Testis (tissue), 2 donors: ENCODE measurements at regions not wholly inside any gene's neighbourhood (a gene's known extent, or its start where the extent isn't known, plus 50 kb on each side); places are given as distances from the start of the nearest gene placed in this dataset.
A peak's percentile ranks its signal among the peaks of the same experiment; 100 is the strongest.

ENCODE experiments used
- DNase-seq: peaks from one replicate; pipeline ENCODE4 v3.0.0-alpha.2; 2019
- H3K27ac ChIP-seq, 2 donors: fragments of 200-600 bp; sonication (generic); one replicate each; pipeline ENCODE4 v1.5.1; 2019
- H3K27me3 ChIP-seq: fragments of 200-600 bp; sonication (generic); one replicate; pipeline ENCODE4 v1.5.1; 2019
- H3K36me3 ChIP-seq: fragments of 200-600 bp; sonication (generic); one replicate; pipeline ENCODE4 v1.5.1; 2017; ENCODE audit warnings: low read depth; ENCODE audit errors: missing control alignments
- H3K4me1 ChIP-seq: fragments of 200-600 bp; sonication (generic); one replicate; pipeline ENCODE4 v1.5.1; 2019
- H3K4me3 ChIP-seq, 2 donors: fragments of 200-600 bp; sonication (generic); one replicate each; pipeline ENCODE4 v1.5.1; 2017 to 2019
- H3K9me3 ChIP-seq: fragments of 200-600 bp; sonication (generic); one replicate; pipeline ENCODE4 v1.5.1; 2017
- POLR2A ChIP-seq: fragments of 450-650 bp; IDR thresholded peaks from one replicate; pipeline ENCODE4 v1.6.1; 2017; ENCODE audit warnings: antibody characterized with exemption, mild to moderate bottlenecking, moderate library complexity
- WGBS, 2 donors: methylation state at CpG; one replicate each; pipeline ENCODE4 v1.1.5; 2018; 5-methylcytosine and 5-hydroxymethylcytosine counted together
- intact Hi-C: fragments of 100-400 bp; cut with DNase I; formaldehyde crosslinking; loops from one replicate; pipeline ENCODE4 v1.15.1; 2023; ENCODE audit warnings: low total_unique reads
- TF ChIP-seq, protein P1 (sequence below), 3 experiments: fragments of 450-650 bp in 2 of 3; fragments of 200-600 bp in 1 of 3; sonication (generic) in 1 of 3; IDR thresholded peaks; one replicate each; pipeline ENCODE4 v1.5.1; 2016 to 2019; ENCODE audit warnings: antibody characterized with exemption in 3 of 3, mild to moderate bottlenecking in 2 of 3, moderate library complexity in 1 of 3

DNA sequence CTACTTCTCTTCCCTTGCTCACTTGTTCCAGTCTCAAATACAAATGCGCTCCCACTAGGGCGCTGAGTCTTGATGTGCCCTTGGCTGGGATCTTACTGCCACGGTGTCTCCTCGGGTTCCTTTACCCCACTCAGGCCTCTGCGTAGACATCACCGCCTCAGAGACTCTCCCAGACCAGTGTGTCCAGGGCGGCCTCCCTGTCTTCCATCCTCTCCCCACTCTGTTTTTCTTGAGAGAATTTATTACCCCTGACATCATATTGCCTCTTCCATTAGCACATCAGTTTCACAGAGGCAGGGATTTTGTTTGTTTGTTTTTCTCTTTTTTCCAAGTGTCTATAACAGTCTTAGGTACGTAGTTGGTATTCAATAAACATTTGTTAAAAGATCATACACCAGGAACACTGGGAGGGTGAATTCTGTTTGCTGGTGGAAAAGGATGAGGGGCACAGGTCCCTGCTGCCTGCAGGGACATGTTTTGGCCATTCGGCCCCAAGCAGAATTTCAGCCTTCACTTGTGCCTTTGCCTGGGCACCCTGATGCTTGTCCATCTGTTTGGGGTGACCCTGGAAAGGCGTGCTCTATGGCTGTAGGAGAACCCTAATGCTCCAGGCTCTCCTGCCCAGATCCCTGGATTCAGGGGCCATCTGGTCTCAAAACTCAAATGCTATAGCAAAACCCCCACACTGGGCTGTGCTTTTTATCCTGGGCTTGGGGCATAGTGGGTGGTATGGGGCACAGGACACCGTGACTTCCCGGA lies 55.0 kb downstream of the RPL37A start:
- Histone ChIP-seq H3K36me3 (no peaks in the 10 kb centered on the region), H3K27me3 (no peaks in the 10 kb centered on the region), H3K4me1 (peaks cover 12% of the 10 kb centered on the region), H3K4me3 (no peak overlapping the region), H3K27ac (no peak overlapping the region), H3K9me3 (no peaks in the 10 kb centered on the region)
- no peak for DNase-seq
- whole genome bisulfite sequencing, 2 donors, result 97 to 98% methylated on average over 12 of the region's 12 CpGs
- no peak for TF ChIP-seq POLR2A
- TF ChIP-seq, protein P1, sequence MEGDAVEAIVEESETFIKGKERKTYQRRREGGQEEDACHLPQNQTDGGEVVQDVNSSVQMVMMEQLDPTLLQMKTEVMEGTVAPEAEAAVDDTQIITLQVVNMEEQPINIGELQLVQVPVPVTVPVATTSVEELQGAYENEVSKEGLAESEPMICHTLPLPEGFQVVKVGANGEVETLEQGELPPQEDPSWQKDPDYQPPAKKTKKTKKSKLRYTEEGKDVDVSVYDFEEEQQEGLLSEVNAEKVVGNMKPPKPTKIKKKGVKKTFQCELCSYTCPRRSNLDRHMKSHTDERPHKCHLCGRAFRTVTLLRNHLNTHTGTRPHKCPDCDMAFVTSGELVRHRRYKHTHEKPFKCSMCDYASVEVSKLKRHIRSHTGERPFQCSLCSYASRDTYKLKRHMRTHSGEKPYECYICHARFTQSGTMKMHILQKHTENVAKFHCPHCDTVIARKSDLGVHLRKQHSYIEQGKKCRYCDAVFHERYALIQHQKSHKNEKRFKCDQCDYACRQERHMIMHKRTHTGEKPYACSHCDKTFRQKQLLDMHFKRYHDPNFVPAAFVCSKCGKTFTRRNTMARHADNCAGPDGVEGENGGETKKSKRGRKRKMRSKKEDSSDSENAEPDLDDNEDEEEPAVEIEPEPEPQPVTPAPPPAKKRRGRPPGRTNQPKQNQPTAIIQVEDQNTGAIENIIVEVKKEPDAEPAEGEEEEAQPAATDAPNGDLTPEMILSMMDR (IDR thresholded peaks at IDR 0.05), result no peak
- intact Hi-C loops, result no loop called here

DNA sequence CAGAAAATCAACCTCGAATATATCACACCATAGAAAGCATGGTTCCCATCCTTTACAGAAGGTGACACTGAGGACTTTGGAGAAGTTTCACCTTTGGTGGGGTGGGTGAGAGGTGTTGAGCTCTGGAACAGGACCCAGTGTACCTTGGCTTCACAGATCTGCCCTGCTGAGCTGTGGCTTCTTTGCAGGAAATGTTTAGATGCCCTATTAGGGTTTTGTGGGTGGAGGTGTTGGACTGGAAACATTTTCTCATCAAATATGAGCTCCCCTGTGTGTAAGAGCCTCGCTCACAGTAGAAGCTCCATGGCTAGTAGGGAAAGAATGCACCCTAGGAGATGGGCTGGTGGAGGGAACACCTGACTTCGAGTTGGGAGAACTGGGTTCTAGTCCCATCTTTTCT lies 55.6 kb downstream of the RPL37A start:
- peaks cover 8% of the 10 kb centered on the region for H3K4me1 ChIP-seq
- no peak for DNase-seq
- intact Hi-C loops, result no loop called here
- no peak overlapping the region for H3K27ac ChIP-seq
- no peak overlapping the region for H3K4me3 ChIP-seq
- H3K36me3 ChIP-seq, result no peaks in the 10 kb centered on the region
- TF ChIP-seq POLR2A, result no peak
- TF ChIP-seq, protein P1 (IDR thresholded peaks at IDR 0.05), result no peak
- no peaks in the 10 kb centered on the region for H3K9me3 ChIP-seq
- no peaks in the 10 kb centered on the region for H3K27me3 ChIP-seq
- 94 to 97% methylated on average over 3 of the region's 3 CpGs for WGBS, 2 donors

DNA sequence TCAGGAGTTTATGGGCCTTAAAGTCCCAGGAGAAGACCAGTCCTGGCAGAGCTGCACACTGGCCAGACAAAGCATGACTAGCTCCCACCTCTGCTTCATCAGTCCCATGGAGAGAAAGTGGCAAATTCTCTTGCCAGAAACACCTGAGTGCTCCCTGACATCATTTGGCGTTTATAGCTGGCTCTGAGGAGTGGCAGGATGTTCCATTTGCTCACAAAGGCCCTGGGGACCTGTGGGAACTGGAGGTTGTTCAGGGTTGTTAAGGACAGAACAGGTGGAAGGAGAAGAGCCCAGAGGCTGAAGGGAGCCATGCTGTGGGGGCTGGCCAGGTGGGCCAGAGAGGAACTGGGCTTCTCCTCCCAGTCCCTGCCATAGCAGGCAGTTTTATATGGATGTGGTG lies 56.1 kb downstream of the RPL37A start:
- Histone ChIP-seq H3K27ac (no peak overlapping the region), H3K36me3 (no peaks in the 10 kb centered on the region), H3K9me3 (no peaks in the 10 kb centered on the region), H3K4me1 (peaks cover 8% of the 10 kb centered on the region), H3K4me3 (no peak overlapping the region), H3K27me3 (no peaks in the 10 kb centered on the region)
- 71 to 75% methylated on average over 1 of the region's 1 CpG for WGBS, 2 donors
- no peak for DNase-seq
- intact Hi-C loops, result no loop called here
- TF ChIP-seq, protein P1 (IDR thresholded peaks at IDR 0.05), result no peak
- no peak for TF ChIP-seq POLR2A

DNA sequence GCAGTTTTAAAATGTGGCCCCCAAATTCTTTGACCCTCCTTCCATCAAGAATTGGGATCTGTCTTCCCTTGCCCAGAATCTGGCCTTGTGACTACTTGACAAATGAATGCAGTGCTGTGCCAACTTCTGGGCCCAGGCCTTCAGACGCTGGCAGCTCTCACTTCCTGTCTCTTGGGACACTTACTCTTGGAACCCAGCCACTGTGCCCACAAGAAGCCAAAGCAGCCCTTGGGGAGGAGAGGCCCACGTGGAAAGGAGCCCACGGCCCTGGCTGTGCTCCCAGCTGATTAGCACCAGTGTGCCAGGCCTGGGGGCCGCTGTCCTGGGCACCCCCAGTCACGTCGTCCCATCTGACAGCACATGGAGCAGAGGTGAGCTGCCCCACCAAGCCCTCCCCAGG lies 56.6 kb downstream of the RPL37A start:
- DNase-seq, result peak; percentile 77
- Histone ChIP-seq H3K36me3 (no peaks in the 10 kb centered on the region), H3K4me1 (peaks cover 8% of the 10 kb centered on the region), H3K9me3 (no peaks in the 10 kb centered on the region), H3K27ac (no peak overlapping the region), H3K27me3 (no peaks in the 10 kb centered on the region), H3K4me3 (no peak overlapping the region)
- intact Hi-C loops, result no loop called here
- TF ChIP-seq, protein P1 (IDR thresholded peaks at IDR 0.05), result no peak
- no peak for TF ChIP-seq POLR2A
- WGBS, 2 donors, result 60 to 66% methylated on average over 6 of the region's 6 CpGs

DNA sequence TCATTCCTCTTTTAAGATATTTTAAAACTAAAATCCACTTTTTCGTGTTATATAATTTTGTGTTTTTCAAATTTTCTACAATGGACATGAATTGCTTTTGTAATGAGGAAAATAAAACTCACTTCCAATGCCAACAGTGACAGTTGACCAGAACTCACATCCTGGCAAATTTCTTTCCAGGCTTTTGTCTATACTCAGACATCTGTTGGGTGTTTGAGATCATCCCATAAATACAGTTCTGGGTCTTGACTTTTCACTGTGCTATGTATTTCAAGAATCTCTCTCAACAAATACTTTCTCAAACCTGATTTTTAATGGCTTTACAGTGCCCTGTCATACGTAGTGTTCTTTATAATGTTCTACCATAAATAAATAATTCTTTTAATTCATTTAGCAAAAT lies 57.6 kb downstream of the RPL37A start:
- Histone ChIP-seq H3K4me3 (no peak overlapping the region), H3K9me3 (no peaks in the 10 kb centered on the region), H3K27ac (no peak overlapping the region), H3K27me3 (no peaks in the 10 kb centered on the region), H3K4me1 (peaks cover 10% of the 10 kb centered on the region), H3K36me3 (no peaks in the 10 kb centered on the region)
- TF ChIP-seq, protein P1 (IDR thresholded peaks at IDR 0.05), result no peak
- TF ChIP-seq POLR2A, result no peak
- no peak for DNase-seq
- intact Hi-C loops, result no loop called here
- WGBS, 2 donors, result 95 to 96% methylated on average over 2 of the region's 2 CpGs
